ENCODE measurements at regions not wholly inside any gene's neighbourhood (a gene's known extent, or its start where the extent isn't known, plus 50 kb on each side); places are given as distances from the start of the nearest gene placed in this dataset.

- no peak overlapping the region for H3K27ac ChIP-seq
- intact Hi-C loops (cut with DNase I; ENCODE audit: low total_unique reads), result no loop called here
- H3K4me3 ChIP-seq, result no peak overlapping the region
- TF ChIP-seq CTCF (IDR thresholded peaks at IDR 0.05 in 8 of 11, conservative IDR thresholded peaks at IDR 0.05 in 3 of 11) (no peak), POLR2AphosphoS5 (IDR thresholded peaks at IDR 0.05) (no peak), POLR2A (IDR thresholded peaks at IDR 0.05) (no peak)
- no peak for DNase-seq
- H3K27me3 ChIP-seq (replicated peaks in 1 of 7), result no peaks in the 10 kb centered on the region
- H3K4me1 ChIP-seq, result no peaks in the 10 kb centered on the region
- WGBS, 5 donors, result 77 to 92% (median 84%) methylated on average over 7 of the region's 7 CpGs
- H3K9me3 ChIP-seq, result no peaks in the 10 kb centered on the region
- H3K36me3 ChIP-seq, result peaks cover 0 to 5% (median 0%) of the 10 kb centered on the region in 6 donors
These were observed 264.4 kb downstream of the SKAP2 start for GRCh38 chr7:26599982-26600381.

GRCh38 chr7:26600411-26600810, 264.0 kb downstream of the SKAP2 start:
- no peaks in the 10 kb centered on the region for H3K4me1 ChIP-seq
- no peaks in the 10 kb centered on the region for H3K9me3 ChIP-seq
- H3K27me3 ChIP-seq (replicated peaks in 1 of 7), result no peaks in the 10 kb centered on the region
- no peak for TF ChIP-seq POLR2A (IDR thresholded peaks at IDR 0.05)
- TF ChIP-seq CTCF (IDR thresholded peaks at IDR 0.05 in 8 of 11, conservative IDR thresholded peaks at IDR 0.05 in 3 of 11), result no peak
- no peak for TF ChIP-seq POLR2AphosphoS5 (IDR thresholded peaks at IDR 0.05)
- intact Hi-C loops (cut with DNase I; ENCODE audit: low total_unique reads), result no loop called here
- H3K4me3 ChIP-seq, result no peak overlapping the region
- DNase-seq, result no peak
- WGBS, 5 donors, result 72 to 96% (median 78%) methylated on average over 3 of the region's 3 CpGs
- no peak overlapping the region for H3K27ac ChIP-seq
- peaks cover 0 to 5% (median 0%) of the 10 kb centered on the region in 6 donors for H3K36me3 ChIP-seq

GRCh38 chr7:26603631-26604030, 260.8 kb downstream of the SKAP2 start:
- H3K27ac ChIP-seq, result no peak overlapping the region
- no peak overlapping the region for H3K4me3 ChIP-seq
- DNase-seq, result no peak
- H3K9me3 ChIP-seq, result no peaks in the 10 kb centered on the region
- no peaks in the 10 kb centered on the region for H3K4me1 ChIP-seq
- H3K36me3 ChIP-seq, result peaks cover 0 to 3% (median 0%) of the 10 kb centered on the region in 6 donors
- H3K27me3 ChIP-seq (replicated peaks in 1 of 7), result no peaks in the 10 kb centered on the region
- TF ChIP-seq POLR2AphosphoS5 (IDR thresholded peaks at IDR 0.05) (no peak), POLR2A (IDR thresholded peaks at IDR 0.05) (no peak), CTCF (IDR thresholded peaks at IDR 0.05 in 8 of 11, conservative IDR thresholded peaks at IDR 0.05 in 3 of 11) (no peak)
- intact Hi-C loops (cut with DNase I; ENCODE audit: low total_unique reads), result no loop called here

- no peak for DNase-seq
- TF ChIP-seq POLR2AphosphoS5 (IDR thresholded peaks at IDR 0.05) (no peak), POLR2A (IDR thresholded peaks at IDR 0.05) (no peak), CTCF (IDR thresholded peaks at IDR 0.05 in 8 of 11, conservative IDR thresholded peaks at IDR 0.05 in 3 of 11) (no peak)
- H3K4me1 ChIP-seq, result no peaks in the 10 kb centered on the region
- H3K27ac ChIP-seq, result no peak overlapping the region
- H3K4me3 ChIP-seq, result no peak overlapping the region
- H3K9me3 ChIP-seq, result no peaks in the 10 kb centered on the region
- intact Hi-C loops (cut with DNase I; ENCODE audit: low total_unique reads), result no loop called here
- whole genome bisulfite sequencing, 5 donors, result 84 to 97% (median 91%) methylated on average over 6 of the region's 6 CpGs
- H3K36me3 ChIP-seq, result peaks cover 0 to 8% (median 0%) of the 10 kb centered on the region in 6 donors
- H3K27me3 ChIP-seq (replicated peaks in 1 of 7), result no peaks in the 10 kb centered on the region
These were observed 256.0 kb downstream of the SKAP2 start for GRCh38 chr7:26608402-26608801.

Measured in spleen (tissue), 11 donors.